ENCODE measurements at regions not wholly inside any gene's neighbourhood (a gene's known extent, or its start where the extent isn't known, plus 50 kb on each side); places are given as distances from the start of the nearest gene placed in this dataset.
"Not testable (repeated sequence)": the region's sequence is repeated elsewhere in the genome, so short reads cannot be mapped to it uniquely, and the experiment has no call there.

DNA sequence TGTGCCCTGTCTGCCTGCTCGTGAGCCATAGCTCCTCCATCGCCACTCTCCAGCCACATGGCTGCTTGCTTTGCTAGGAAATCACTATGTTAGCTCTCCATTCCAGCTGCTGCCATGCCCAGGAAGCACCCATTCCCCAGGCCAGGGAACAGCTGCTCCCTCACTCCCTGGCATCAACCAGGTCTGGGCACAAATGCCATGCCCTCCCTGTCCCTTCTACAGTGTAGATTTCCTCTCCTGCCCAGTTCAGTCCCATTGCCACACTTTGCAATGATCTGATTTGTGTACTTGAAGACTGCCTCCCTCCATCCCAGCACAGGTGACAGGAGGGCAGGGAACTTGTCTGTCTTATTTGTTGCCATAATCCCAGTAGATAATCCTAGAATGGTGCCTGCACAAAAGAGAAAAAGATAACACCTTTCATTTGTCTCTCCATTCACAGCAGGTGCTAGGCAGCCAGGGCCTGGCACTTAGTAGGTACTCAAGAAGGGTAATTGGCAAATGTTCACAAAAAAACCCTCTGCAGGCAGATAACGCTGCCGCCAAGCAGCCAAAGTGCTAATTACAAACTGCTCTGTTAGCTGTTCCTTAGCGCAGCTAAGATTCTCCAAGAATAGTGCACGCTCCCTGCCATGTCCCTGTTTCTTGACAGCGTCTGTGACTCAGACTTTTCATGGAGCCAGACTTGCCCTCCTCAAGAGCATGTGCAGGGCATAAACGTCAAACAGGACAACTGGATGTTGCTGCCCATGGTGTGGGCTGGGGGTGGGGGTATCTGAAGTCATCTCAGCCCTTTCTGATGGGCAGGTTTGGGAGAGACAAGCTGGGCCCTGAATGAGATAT lies 69.1 kb downstream of the ARL6IP4 start:
- no peak overlapping the region for H3K27ac ChIP-seq

DNA sequence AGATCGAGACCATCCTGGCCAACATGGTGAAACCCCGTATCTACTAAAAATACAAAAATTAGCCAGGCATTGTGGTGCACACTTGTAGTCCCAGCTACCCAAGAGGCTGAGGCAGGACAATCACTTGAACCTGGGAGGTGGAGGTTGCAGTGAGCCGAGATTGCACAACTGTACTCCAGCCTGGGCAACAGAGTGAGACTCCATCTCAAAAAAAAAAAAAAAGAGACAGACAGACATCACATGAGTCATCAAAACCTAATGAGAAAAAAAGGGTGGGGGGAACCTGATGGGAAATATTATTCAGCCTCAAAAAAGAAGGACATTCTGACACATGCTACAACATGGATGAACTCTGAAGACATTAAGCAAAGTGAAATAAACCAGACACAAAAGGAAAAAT lies 67.4 kb downstream of the ARL6IP4 start:
- H3K27me3 ChIP-seq (ENCODE audit: insufficient read depth, low read depth); H3K4me1 ChIP-seq (replicated peaks; ENCODE audit: insufficient read depth); H3K79me2 ChIP-seq (ENCODE audit: low read depth); H3K27ac ChIP-seq; H4K20me1 ChIP-seq (ENCODE audit: insufficient read depth); intact Hi-C loops (cut with micrococcal nuclease; ENCODE audit: unreplicated experiment); H2AFZ ChIP-seq; DNase-seq; H3F3A ChIP-seq (ENCODE audit: insufficient read depth, low read depth); H3K9me3 ChIP-seq (ENCODE audit: insufficient read depth, low read depth); BruUV-seq (replicated peaks); POLR2A ChIA-PET (ENCODE audit: unreplicated experiment); H3K4me2 ChIP-seq; H3K36me3 ChIP-seq (ENCODE audit: low read depth); H3K9me2 ChIP-seq (ENCODE audit: insufficient read depth); H3K4me3 ChIP-seq; CTCF ChIA-PET: not testable (repeated sequence)

More for the DNA sequence above, 69.1 kb downstream of the ARL6IP4 start:
- Histone ChIP-seq H3F3A (ENCODE audit: insufficient read depth, low read depth) (0 out of 2 replicates have a peak, but pooled peaks cover 4% of the 10 kb centered on the region), H3K9me2 (ENCODE audit: insufficient read depth) (no peaks in the 10 kb centered on the region; the same call in 1 of the 2 replicates), H2AFZ (no peak overlapping the region), H4K20me1 (ENCODE audit: insufficient read depth) (no peaks in the 10 kb centered on the region), H3K4me3 (no peak overlapping the region), H3K9me3 (ENCODE audit: insufficient read depth, low read depth) (no peaks in the 10 kb centered on the region), H3K36me3 (ENCODE audit: low read depth) (no peaks in the 10 kb centered on the region), H3K4me1 (replicated peaks; ENCODE audit: insufficient read depth) (no peaks in the 10 kb centered on the region), H3K27me3 (ENCODE audit: insufficient read depth, low read depth) (no peaks in the 10 kb centered on the region), H3K4me2 (no peak overlapping the region), H3K79me2 (ENCODE audit: low read depth) (no peaks in the 10 kb centered on the region)
- ChIA-PET CTCF (no interaction called here), POLR2A (ENCODE audit: unreplicated experiment) (no interaction called here)
- TF ChIP-seq EZH2 (IDR thresholded peaks at IDR 0.05; ENCODE audit: low read depth) = no peak
- TF ChIP-seq, protein P1, sequence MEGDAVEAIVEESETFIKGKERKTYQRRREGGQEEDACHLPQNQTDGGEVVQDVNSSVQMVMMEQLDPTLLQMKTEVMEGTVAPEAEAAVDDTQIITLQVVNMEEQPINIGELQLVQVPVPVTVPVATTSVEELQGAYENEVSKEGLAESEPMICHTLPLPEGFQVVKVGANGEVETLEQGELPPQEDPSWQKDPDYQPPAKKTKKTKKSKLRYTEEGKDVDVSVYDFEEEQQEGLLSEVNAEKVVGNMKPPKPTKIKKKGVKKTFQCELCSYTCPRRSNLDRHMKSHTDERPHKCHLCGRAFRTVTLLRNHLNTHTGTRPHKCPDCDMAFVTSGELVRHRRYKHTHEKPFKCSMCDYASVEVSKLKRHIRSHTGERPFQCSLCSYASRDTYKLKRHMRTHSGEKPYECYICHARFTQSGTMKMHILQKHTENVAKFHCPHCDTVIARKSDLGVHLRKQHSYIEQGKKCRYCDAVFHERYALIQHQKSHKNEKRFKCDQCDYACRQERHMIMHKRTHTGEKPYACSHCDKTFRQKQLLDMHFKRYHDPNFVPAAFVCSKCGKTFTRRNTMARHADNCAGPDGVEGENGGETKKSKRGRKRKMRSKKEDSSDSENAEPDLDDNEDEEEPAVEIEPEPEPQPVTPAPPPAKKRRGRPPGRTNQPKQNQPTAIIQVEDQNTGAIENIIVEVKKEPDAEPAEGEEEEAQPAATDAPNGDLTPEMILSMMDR (conservative IDR thresholded peaks at IDR 0.05) = no peak
- no peak for DNase-seq
- intact Hi-C loops (cut with micrococcal nuclease; ENCODE audit: unreplicated experiment) = no loop called here
- BruUV-seq (replicated peaks) = no TSS peak

GRCh38 chr12:123047289-123047688 lies 66.8 kb downstream of the ARL6IP4 start:
- no peaks in the 10 kb centered on the region for H3K27me3 ChIP-seq (ENCODE audit: insufficient read depth, low read depth)
- H3K4me1 ChIP-seq (replicated peaks; ENCODE audit: insufficient read depth) = no peaks in the 10 kb centered on the region
- no peak overlapping the region for H3K4me3 ChIP-seq
- H4K20me1 ChIP-seq (ENCODE audit: insufficient read depth) = no peaks in the 10 kb centered on the region
- no peak overlapping the region for H3K27ac ChIP-seq
- no peak for DNase-seq
- no peak overlapping the region for H3K4me2 ChIP-seq
- H3K9me2 ChIP-seq (ENCODE audit: insufficient read depth) = no peaks in the 10 kb centered on the region; the same call in 1 of the 2 replicates
- POLR2A ChIA-PET (ENCODE audit: unreplicated experiment) = no interaction called here
- BruUV-seq (replicated peaks) = no TSS peak
- intact Hi-C loops (cut with micrococcal nuclease; ENCODE audit: unreplicated experiment) = no loop called here
- H3F3A ChIP-seq (ENCODE audit: insufficient read depth, low read depth) = 0 out of 2 replicates have a peak, but pooled peaks cover 4% of the 10 kb centered on the region
- no peaks in the 10 kb centered on the region for H3K9me3 ChIP-seq (ENCODE audit: insufficient read depth, low read depth)
- no peak overlapping the region for H2AFZ ChIP-seq
- H3K79me2 ChIP-seq (ENCODE audit: low read depth) = no peaks in the 10 kb centered on the region
- TF ChIP-seq, protein P1 (conservative IDR thresholded peaks at IDR 0.05) = no peak
- no peak for TF ChIP-seq EZH2 (IDR thresholded peaks at IDR 0.05; ENCODE audit: low read depth)
- CTCF ChIA-PET = no interaction called here
- H3K36me3 ChIP-seq (ENCODE audit: low read depth) = no peaks in the 10 kb centered on the region
